ENCODE measurements at regions not wholly inside any gene's neighbourhood (a gene's known extent, or its start where the extent isn't known, plus 50 kb on each side); places are given as distances from the start of the nearest gene placed in this dataset.

- TF ChIP-seq, protein P1, sequence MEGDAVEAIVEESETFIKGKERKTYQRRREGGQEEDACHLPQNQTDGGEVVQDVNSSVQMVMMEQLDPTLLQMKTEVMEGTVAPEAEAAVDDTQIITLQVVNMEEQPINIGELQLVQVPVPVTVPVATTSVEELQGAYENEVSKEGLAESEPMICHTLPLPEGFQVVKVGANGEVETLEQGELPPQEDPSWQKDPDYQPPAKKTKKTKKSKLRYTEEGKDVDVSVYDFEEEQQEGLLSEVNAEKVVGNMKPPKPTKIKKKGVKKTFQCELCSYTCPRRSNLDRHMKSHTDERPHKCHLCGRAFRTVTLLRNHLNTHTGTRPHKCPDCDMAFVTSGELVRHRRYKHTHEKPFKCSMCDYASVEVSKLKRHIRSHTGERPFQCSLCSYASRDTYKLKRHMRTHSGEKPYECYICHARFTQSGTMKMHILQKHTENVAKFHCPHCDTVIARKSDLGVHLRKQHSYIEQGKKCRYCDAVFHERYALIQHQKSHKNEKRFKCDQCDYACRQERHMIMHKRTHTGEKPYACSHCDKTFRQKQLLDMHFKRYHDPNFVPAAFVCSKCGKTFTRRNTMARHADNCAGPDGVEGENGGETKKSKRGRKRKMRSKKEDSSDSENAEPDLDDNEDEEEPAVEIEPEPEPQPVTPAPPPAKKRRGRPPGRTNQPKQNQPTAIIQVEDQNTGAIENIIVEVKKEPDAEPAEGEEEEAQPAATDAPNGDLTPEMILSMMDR (IDR thresholded peaks at IDR 0.05; ENCODE audit: borderline replicate concordance, extremely low read depth, low read length, poor library complexity, severe bottlenecking), result no peak
- no peak for TF ChIP-seq EZH2 (IDR thresholded peaks at IDR 0.05; ENCODE audit: borderline replicate concordance, low read depth, low read length, severe bottlenecking)
Measured at GRCh38 chr2:15861898-15862297, 78.5 kb upstream of the MYCN start.

Measured in DND-41 (cell line).